Loucy (cell line): ENCODE measurements at regions not wholly inside any gene's neighbourhood (a gene's known extent, or its start where the extent isn't known, plus 50 kb on each side); places are given as distances from the start of the nearest gene placed in this dataset.

Source experiments
- H2AFZ ChIP-seq: fragments of 200-600 bp; sonication (generic); 2 replicates; pipeline ENCODE4 v1.6.0; 2016; ENCODE audit warnings: antibody characterized with exemption, mild to moderate bottlenecking, low read length, moderate library complexity
- H3F3A ChIP-seq: fragments of 200-600 bp; 2 replicates; pipeline ENCODE4 v1.6.0; 2016; ENCODE audit warnings: antibody characterized with exemption, low read depth, mild to moderate bottlenecking
- H3K27me3 ChIP-seq: fragments of 200-600 bp; sonication (generic); 2 replicates; pipeline ENCODE4 v1.6.1; 2014; ENCODE audit warnings: low read length, mild to moderate bottlenecking; ENCODE audit not compliant: insufficient read depth, poor library complexity, severe bottlenecking
- H3K36me3 ChIP-seq: fragments of 200-600 bp; sonication (generic); 2 replicates; pipeline ENCODE4 v1.6.1; 2016; ENCODE audit warnings: low read length; ENCODE audit not compliant: insufficient read depth
- H3K4me1 ChIP-seq: fragments of 200-600 bp; sonication (generic); 2 replicates; pipeline ENCODE4 v1.5.1; 2014; ENCODE audit warnings: low read length, mild to moderate bottlenecking; ENCODE audit not compliant: insufficient read depth, poor library complexity, severe bottlenecking
- H3K4me2 ChIP-seq: fragments of 200-600 bp; sonication (generic); 2 replicates; pipeline ENCODE4 v1.6.0; 2014; ENCODE audit warnings: antibody characterized with exemption, low read length, low read depth, mild to moderate bottlenecking; ENCODE audit not compliant: poor library complexity, severe bottlenecking
- H3K4me3 ChIP-seq: fragments of 200-600 bp; sonication (generic); 2 replicates; pipeline ENCODE4 v1.5.1; 2014; ENCODE audit warnings: low read length, mild to moderate bottlenecking, mixed read lengths; ENCODE audit not compliant: poor library complexity, severe bottlenecking
- H3K79me2 ChIP-seq: fragments of 200-600 bp; sonication (generic); 2 replicates; pipeline ENCODE4 v1.6.1; 2014; ENCODE audit warnings: low read length; ENCODE audit not compliant: insufficient read depth
- H3K9ac ChIP-seq: fragments of 200-600 bp; sonication (generic); 2 replicates; pipeline ENCODE4 v1.6.0; 2014; ENCODE audit warnings: mild to moderate bottlenecking, low read depth, low read length, moderate library complexity; ENCODE audit not compliant: poor library complexity, severe bottlenecking
- H3K9me2 ChIP-seq: fragments of 200-600 bp; sonication (generic); replicated peaks from 2 replicates; pipeline ENCODE4 v1.6.1; 2016; ENCODE audit warnings: low read depth, low read length, mixed read lengths
- H3K9me3 ChIP-seq: fragments of 200-600 bp; sonication (generic); 2 replicates; pipeline ENCODE4 v1.6.1; 2014; ENCODE audit warnings: mild to moderate bottlenecking, antibody characterized with exemption, low read length, low read depth; ENCODE audit not compliant: insufficient read depth
- H4K20me1 ChIP-seq: fragments of 200-600 bp; sonication (generic); 2 replicates; pipeline ENCODE4 v1.6.0; 2014; ENCODE audit warnings: antibody characterized with exemption, low read length, mild to moderate bottlenecking; ENCODE audit not compliant: insufficient read depth, poor library complexity, severe bottlenecking
- CTCF ChIP-seq: fragments of 200-600 bp; sonication (generic); conservative IDR thresholded peaks from 2 replicates; pipeline ENCODE4 v1.5.1; 2014; ENCODE audit warnings: mild to moderate bottlenecking, antibody characterized with exemption, low read length
- EZH2phosphoT487 ChIP-seq: fragments of 200-600 bp; IDR thresholded peaks from 2 replicates; pipeline ENCODE4 v1.6.1; 2018; ENCODE audit warnings: antibody characterized with exemption, mild to moderate bottlenecking, moderate library complexity, borderline replicate concordance

DNA sequence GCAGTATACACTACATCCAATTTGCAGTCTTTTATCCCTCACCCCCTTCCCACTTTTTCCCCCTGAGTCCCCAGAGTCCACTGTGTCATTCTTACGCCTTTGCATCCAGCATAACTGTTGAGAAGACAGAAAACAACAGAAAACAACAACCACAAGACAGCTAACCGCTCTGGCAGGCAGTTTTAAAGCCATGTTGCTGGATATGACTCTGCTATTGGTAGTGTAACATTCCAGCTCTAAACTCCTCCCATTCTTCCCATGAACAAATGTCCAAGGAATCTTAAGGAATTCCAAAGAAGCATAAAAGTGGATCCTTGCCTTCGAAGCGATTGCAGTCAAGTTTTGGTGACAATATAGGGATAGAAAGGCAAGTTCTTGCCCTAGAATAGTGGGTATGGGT is 599.1 kb downstream of the NYAP2 start:
- Histone ChIP-seq H3K9ac (no peak overlapping the region), H3K9me3 (no peaks in the 10 kb centered on the region), H3K4me2 (no peak overlapping the region), H3K4me3 (no peak overlapping the region), H4K20me1 (no peaks in the 10 kb centered on the region), H3K36me3 (no peaks in the 10 kb centered on the region), H3K27me3 (no peaks in the 10 kb centered on the region), H3K4me1 (no peaks in the 10 kb centered on the region), H3K9me2 (no peaks in the 10 kb centered on the region), H3K79me2 (no peaks in the 10 kb centered on the region), H2AFZ (no peak overlapping the region), H3F3A (no peaks in the 10 kb centered on the region)
- TF ChIP-seq CTCF (no peak), EZH2phosphoT487 (no peak)

DNA sequence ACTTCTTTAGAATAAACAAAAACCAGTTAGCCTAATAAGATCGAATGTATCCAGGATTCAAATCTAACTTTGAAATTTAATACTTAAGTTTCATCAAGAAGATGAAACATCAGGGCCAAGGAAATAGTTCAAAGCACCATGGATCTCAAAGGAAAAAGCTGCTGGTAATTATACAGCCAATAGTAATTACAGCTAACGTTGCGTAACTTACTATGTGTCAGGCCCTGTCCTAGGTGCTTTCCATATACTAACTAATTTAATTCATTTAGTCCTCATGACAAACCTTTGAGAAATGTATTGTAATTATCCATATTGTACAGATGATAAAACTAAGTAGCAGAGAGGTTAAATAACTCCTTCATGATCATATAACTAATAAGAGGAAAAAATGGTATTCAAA is 598.6 kb downstream of the NYAP2 start:
- no peaks in the 10 kb centered on the region for H3K27me3 ChIP-seq
- no peaks in the 10 kb centered on the region for H3K9me3 ChIP-seq
- H3K9me2 ChIP-seq = no peaks in the 10 kb centered on the region
- H3F3A ChIP-seq = no peaks in the 10 kb centered on the region
- H3K4me1 ChIP-seq = no peaks in the 10 kb centered on the region
- H3K4me3 ChIP-seq = no peak overlapping the region
- H3K4me2 ChIP-seq = no peak overlapping the region
- no peaks in the 10 kb centered on the region for H3K79me2 ChIP-seq
- no peaks in the 10 kb centered on the region for H3K36me3 ChIP-seq
- H4K20me1 ChIP-seq = no peaks in the 10 kb centered on the region
- TF ChIP-seq EZH2phosphoT487 (no peak), CTCF (no peak)
- no peak overlapping the region for H3K9ac ChIP-seq
- no peak overlapping the region for H2AFZ ChIP-seq

DNA sequence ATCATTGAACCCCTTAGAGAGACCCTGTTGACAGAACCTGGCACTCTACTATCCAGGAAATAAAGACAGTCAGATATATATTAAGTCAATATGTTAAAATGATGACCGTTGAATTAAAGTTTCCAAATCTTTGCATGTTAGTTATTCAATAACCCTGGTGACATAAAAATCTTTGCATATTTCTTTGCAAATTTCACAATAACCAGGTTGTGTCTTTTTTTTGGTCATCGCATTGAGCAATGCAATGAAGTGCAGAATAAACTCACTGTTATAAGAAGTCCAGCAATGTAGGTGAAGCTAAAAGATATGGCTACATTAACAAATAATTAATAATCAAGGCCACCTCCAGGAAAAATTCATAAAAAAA is 596.9 kb downstream of the NYAP2 start:
- H3K4me3 ChIP-seq = no peak overlapping the region
- TF ChIP-seq EZH2phosphoT487 (no peak), CTCF (no peak)
- H3K4me2 ChIP-seq = no peak overlapping the region
- H3K4me1 ChIP-seq = no peaks in the 10 kb centered on the region
- H3K9me3 ChIP-seq = no peaks in the 10 kb centered on the region
- no peaks in the 10 kb centered on the region for H3F3A ChIP-seq
- no peaks in the 10 kb centered on the region for H3K79me2 ChIP-seq
- no peak overlapping the region for H3K9ac ChIP-seq
- no peak overlapping the region for H2AFZ ChIP-seq
- H3K36me3 ChIP-seq = no peaks in the 10 kb centered on the region
- no peaks in the 10 kb centered on the region for H3K9me2 ChIP-seq
- H4K20me1 ChIP-seq = no peaks in the 10 kb centered on the region
- H3K27me3 ChIP-seq = no peaks in the 10 kb centered on the region
